Skin of body (tissue), 1 donor: ENCODE measurements at regions not wholly inside any gene's neighbourhood (a gene's known extent, or its start where the extent isn't known, plus 50 kb on each side); places are given as distances from the start of the nearest gene placed in this dataset.
A peak's percentile ranks its signal among the peaks of the same experiment; 100 is the strongest.
"Not testable (repeated sequence)": the region's sequence is repeated elsewhere in the genome, so short reads cannot be mapped to it uniquely, and the experiment has no call there.

ENCODE experiments used
- DNase-seq: peaks from one replicate; lab custom pipeline; 2025; lab: John Stamatoyannopoulos, UW

DNA sequence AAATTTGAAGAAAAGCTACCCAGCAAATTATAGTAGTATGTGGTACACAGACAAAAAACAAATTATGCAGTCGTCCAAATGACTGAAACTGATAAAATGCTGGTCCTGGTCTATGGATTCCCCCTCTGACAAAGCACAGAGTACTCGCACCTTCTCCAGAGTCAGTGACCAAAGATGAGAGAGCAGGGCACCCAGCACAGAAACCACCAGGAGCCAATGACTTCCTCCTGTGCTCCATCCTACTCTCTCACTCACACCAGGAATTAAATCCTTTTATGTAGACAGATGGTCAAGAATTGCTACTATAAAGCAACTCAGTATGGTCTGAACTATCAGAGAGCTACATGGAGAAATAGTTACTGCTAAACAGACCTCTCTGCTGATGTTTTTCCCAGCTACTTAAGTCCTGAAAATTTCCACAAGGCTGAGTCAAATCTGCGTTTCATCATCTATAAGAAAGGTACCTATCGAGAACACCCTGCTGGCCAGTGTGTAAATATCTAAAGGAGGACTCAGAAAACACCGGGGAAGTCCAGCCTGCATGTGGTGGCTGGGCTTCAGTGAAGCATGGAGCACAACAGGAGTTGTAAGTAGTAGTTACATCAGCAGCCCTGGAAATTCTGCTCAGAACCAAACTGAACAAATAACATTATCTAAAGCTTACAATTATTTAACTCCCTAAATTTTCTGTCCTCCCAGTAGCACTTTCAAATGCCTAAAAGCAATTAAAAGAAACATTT is 84.5 kb upstream of the FBXO28 start:
- DNase-seq: not testable (repeated sequence)

DNA sequence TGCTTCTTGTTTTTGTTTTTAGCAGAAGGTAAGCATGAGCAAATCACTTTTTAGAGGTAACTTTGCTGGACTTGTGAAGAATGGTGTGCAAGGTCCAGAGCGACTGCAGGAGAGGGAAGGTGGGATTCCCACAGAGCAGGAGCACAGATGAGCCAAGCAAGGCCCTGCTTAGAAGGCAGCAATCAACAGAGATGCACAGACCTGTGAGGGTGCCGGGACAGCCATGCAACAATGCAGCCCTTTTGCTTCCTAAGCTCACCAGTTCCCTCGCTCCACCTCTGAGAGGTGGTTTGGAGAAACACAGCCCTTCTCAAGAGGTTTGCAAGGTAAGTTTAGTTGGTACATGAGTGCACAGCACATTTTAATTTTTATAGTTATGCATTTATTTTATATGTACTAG is 85.1 kb upstream of the FBXO28 start:
- DNase-seq: not testable (repeated sequence)

DNA sequence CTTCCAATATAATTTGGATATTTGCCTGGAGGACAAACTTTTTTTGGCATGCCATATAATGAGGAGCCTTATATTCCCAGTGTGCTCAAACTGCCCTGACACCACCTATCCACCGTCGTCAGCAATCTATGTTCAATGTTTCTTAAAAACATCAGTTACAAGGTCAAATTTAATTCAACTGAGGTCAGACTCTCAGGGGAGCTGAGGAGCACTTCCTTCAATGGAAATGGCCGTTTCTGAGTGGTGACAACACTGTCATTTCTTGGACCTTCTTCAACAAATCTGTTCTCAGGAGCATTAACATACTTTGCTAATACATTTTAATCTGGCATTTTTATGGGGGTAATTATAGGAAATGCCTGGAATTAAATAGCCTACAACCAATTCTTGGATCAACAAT is 90.8 kb upstream of the FBXO28 start:
- DNase-seq: not testable (repeated sequence)

DNA sequence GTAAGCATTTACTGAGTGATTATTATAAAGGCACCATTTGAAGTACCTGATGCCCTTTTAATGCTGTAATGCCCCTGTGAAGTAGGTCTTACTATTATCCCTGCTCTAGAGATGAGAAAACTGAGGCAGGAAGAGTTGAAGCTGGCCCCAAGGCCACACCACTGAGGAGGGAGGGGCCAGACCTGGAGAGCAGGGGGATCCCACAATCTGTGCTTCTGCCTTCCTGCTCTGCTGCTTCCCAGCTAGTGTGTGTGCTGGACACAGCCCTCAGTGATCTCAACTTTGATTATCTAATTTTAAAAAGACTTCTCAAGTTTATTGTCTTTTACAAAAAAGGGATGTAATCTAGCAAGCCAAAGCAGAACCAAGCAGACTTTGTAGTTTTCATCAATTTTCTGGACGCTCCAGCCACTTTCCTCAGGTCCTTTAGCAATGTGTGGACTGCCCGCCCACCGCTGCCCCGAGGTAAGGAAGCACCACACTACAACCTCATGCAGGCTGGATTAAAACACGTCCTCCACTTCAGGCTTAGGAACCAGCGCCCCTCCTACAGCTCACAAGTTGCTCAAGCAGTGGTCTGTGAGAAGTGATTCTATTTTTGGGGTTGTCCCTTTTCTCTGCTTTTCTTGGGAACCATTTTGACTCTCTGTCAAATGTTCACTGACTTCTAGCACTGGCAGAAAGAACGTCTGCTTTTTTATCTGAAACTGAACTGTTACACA is 91.5 kb upstream of the FBXO28 start:
- not testable (repeated sequence) for DNase-seq

DNA sequence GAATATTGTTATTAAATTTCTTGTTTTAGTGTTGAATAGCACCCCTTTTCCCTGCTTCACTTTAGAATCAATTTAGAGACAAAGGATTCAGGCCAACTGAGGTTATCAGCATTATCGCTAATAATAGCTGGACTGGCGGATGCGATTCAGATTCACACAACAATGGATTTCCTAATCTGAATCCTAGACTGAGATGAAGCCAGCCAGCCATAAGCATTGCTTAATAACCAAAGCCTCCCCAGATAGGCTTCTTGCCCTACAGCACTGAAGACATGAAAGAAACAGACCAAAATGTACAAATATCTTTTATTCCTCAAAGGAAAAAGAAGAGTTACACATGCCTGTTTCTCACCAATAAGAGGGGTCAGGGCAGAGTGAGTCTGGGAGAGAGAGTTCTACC is 94.0 kb upstream of the FBXO28 start:
- DNase-seq: not testable (repeated sequence)

DNA sequence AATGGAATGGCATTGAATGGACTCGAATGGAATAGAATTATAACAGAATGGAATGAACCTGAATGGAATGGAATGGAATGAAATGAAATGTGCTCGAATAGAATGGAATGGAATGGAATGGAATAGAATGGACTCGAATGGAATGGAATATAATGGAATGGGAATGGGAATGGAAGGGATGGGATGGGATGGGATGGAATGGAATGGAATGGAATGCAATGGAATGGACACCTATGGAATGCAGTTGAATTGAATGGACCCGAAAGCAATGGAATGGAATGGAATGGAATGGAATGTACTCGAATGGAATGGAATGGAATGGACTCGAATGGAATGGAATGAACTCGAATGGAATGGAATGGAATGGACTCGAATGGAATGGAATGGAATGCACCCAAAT is 98.1 kb upstream of the FBXO28 start:
- DNase-seq: not testable (repeated sequence)

DNA sequence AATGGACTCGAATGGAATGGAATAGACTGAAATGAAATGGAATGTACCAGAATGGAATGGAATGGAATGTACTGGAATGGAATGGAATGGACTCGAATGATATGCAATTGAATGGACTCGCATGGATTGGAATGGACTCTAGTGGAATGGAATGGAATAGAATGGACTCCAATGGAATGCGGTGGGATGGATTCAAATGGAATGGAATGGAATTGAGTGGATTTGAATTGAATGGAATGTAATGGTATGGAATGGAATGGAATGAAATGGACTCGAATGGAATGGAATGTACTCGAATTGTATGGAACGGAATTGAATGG is 99.6 kb upstream of the FBXO28 start:
- DNase-seq: no peak

DNA sequence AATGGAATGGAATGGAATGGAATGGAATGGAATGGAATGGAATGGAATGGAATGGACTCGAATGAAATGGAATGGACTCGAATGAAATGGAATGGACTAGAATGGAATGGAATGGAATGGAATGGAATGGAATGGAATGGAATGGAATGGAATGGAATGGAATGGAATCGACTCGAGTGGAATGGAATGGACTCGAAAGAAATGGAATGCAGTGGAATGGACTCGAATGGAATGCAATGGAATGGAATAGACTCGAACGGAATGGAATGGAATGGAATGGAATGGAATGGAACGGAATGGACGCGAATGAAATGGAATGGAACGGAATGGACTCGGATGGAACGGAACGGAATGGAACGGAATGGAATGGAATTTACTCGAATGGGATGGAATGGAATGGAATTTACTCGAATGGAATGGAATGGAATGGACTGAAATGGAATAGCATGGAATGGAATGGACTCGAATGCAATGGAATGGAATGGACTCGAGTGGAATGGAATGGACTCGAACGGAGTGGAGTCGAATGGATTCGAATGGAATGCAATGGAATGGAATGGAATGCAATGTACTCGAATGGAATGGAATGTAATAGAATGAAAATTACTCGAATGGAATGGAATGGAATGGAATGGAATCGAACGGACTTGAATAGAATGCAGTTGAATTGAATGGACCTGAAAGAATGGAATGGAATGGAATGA is 100.1 kb upstream of the FBXO28 start:
- DNase-seq: not testable (repeated sequence)

DNA sequence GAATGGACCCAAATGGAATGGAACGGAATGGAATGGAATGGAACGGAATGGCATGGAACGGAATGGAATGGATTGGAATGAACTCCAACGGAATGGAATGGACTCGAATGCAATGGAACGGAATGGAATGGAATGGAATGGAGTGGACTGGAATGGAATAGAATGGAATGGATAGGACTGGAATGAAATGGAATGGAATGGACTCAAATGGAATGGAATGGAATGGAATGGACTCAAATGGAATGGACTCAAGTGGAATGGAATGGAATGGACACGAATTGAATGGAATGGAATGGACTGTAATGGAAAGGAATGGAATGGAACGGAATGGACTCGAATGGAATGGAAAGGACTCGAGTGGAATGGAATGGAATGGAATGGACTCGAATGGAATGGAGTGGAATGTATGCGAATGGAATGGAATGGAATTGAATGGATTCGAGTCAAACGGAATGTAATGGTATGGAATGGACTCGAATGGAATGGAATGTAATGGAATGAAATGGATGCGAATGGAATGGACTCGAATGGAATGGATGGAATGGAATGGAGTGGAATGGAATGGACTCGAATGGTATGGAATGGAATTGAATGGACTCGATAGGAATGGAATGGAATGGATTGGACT is 101.0 kb upstream of the FBXO28 start:
- not testable (repeated sequence) for DNase-seq

DNA sequence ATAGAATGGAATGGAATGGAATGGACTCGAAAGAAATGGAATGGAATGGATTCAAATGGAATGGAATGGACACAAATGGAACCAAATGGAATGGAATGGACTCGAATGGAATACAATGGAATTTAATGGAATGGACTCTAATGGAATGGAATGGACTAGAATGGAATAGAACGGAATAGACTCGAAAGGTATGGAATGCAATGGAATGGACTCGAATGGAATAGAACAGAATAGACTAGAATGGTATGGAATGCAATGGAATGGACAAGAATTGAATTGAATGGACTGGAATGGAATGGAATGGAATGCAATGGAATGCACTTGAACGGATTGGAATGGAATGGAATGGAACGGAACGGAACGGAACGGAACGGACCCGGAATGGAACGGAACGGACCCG is 101.7 kb upstream of the FBXO28 start:
- DNase-seq: not testable (repeated sequence)

DNA sequence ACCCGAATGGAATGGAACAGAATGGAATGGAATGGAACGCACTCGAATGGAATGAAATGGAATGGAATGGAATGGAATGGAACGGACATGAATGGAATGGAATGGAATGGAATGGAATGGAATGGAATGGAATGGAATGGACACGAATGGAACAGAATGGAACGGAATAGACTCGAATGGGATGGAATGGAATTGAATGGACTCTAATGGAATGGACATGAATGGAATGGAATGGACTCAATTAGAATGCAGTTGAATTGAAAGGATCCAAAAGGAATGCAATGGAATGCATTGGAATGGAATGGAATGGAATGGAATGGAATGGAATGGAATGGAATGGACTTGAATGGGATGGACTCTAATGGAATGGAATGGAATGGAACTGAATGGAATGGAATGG is 102.2 kb upstream of the FBXO28 start:
- not testable (repeated sequence) for DNase-seq

DNA sequence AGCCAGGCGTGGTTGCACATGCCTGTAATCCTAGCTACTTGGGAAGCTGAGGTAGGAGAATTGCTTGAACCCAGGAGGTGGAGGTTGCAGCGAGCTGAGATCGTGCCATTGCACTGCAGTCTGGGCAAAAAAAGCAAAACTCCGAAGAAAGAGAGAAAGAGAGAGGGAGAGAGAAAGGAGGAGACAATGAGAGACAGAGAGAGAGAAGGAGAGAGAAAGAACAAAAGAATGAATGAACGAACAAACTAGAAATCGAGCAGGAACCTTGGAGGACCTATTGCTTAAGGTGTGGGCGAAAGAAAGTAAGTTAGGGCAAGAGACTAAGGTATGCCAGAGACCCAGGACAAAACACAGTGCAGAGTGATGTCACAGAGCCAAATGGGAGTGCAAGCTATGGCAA is 102.8 kb upstream of the FBXO28 start:
- DNase-seq: not testable (repeated sequence)

DNA sequence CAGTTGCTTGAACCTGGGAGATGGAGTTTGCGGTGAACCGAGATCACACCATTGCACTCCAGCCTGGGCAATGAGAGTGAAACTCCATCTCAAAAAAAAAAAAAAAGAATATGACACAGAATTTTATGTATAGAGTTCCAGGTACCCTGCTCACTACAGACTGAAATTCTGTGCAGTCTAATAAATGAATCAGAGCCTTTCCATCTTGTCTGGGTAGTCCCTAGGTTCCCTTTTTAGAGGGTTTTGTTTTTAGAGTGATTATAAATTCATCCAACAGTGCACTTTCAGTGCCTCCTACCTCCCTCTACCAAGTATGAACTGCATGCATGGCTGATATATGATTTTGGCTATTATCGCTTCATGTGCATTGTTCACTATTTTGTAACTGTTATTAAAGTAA is 107.9 kb upstream of the FBXO28 start:
- not testable (repeated sequence) for DNase-seq

DNA sequence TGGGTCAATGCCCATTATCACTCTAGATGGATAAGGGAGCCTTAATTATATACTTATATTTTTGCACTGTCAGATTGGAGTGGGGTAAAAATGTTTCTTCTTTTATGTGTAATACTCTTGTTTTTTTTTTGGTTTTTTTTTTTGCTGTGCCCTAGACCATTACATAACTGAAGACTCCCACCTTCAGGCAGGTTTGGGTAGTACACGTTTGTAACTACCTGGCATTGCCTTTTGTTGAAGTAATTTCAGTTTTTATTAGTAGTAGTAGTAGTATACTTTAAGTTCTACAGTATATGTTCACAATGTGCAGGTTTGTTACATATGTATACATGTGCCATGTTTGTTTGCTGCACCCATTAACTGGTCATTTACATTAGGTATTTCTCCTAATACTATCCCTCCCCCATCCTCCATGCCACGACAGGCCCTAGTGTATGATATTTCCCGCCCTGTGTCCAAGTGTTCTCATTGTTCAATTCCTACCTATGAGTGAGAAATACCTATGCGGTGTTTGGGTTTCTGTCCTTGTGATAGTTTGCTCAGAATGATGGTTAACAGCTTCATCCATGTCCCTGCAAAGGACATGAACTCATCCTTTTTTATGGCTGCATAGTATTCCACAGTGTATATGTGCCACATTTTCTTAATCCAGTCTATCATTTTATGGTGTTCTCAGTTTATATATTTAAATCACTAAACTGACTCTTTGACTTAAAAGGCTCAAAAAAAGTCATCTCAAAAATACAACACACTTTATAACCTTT is 109.2 kb upstream of the FBXO28 start:
- not testable (repeated sequence) for DNase-seq

DNA sequence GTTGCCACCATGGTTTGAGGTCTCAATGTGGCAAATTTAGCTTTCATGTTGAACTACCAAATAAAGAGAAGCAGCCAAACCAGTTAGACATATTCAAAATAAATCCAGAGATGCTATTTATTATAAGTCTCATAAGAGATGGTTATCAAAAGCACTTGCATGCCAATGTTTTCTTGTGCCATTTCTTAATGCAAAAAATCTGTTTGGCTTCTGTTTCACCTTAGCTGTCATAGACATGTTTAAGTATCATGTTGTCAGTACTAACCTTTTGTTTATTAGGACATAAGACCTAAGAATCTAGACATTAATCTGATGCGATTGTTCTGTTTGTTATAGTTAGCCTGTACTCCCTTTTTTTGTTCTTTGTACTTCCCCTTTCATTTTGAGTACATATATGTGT is 110.0 kb upstream of the FBXO28 start:
- not testable (repeated sequence) for DNase-seq

DNA sequence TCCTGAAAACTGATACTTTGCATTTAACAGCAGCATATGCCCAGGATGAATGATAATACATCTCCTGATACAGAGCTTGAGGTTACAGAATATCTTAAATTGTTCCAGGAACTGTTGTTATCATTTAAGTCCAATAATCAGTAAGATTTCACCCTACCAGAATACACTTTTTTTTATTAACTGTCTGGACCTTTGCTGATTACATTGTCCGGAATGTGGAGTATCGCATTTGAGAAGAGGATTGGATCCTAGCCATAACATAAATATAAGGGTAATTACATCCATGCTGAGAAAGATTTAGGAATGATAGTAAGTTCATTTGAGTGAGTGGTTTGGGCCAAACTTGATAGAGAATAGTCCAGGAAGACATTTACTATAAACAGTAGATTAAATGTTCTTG is 112.2 kb upstream of the FBXO28 start:
- not testable (repeated sequence) for DNase-seq

DNA sequence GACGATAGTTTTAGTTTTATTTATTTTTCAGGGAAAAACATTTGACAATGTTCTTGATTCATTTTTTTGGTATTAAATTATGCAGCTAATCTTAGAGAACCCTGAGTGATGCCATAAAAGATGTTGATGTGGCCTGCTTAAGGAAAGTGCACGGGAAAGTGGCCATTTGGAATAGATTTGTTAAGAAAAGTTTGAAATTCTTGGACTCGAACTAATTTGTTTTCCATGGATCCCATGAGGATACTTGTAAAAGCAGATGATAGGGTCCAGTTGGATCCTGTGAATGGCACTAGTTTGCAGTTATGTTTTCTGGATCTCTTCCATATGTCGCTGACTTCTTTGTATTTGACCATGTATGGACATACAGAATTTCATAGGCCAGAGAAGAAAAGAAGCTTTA is 114.2 kb upstream of the FBXO28 start:
- DNase-seq: not testable (repeated sequence)

DNA sequence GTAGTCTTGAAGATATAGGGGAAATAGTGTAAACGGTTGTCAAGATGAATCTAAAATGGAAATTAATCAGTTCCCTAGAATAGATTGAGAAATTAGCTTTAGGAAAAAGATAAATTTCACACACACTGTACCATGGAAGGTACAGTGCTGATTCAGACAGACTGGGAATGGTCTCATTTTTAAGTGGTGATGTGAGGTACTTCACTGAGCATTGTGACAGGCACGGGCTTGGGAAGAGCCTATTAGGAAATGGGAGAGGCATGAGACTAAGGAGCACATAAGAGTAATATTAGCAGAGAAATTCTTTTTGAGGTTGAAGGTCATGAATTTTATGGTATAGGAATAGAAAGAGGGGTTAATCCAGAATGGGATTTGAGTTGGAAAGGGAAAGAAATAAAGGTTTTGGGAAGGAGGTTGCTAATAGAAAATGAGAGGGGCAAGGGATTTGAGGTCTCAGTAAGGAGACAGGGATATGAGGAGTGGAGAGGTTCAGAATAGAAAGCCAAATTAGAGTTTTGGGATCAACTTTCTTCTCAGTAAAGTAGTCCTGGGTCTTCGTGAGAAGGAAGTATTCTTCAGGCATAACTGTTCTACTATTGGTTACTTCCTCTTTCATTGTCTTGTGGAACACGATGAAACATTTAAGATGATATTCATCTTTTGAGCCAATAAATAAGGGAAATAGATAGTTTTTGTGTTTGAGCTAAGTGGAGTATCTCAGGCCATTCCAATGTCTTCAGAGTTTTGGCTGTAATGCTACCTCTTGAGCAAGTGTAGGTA is 115.0 kb upstream of the FBXO28 start:
- not testable (repeated sequence) for DNase-seq

DNA sequence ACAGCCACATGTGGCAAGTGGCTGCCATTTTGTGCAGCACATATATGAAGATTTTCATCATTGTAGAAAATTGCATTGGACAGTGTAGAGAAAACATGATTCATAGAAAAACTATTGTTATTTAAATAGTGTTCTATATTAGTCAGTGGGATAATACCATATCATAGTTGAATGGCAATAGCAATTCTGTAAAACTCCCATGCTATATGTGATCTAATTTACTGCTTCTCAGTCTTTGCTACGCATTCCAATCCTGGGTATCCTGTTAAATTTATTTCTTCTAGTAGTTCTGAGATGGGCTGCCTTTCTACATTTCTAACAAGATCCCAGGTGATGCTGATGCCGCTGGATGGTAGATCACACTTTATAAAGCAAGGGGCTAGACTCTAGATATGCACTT is 117.5 kb upstream of the FBXO28 start:
- DNase-seq: not testable (repeated sequence)

DNA sequence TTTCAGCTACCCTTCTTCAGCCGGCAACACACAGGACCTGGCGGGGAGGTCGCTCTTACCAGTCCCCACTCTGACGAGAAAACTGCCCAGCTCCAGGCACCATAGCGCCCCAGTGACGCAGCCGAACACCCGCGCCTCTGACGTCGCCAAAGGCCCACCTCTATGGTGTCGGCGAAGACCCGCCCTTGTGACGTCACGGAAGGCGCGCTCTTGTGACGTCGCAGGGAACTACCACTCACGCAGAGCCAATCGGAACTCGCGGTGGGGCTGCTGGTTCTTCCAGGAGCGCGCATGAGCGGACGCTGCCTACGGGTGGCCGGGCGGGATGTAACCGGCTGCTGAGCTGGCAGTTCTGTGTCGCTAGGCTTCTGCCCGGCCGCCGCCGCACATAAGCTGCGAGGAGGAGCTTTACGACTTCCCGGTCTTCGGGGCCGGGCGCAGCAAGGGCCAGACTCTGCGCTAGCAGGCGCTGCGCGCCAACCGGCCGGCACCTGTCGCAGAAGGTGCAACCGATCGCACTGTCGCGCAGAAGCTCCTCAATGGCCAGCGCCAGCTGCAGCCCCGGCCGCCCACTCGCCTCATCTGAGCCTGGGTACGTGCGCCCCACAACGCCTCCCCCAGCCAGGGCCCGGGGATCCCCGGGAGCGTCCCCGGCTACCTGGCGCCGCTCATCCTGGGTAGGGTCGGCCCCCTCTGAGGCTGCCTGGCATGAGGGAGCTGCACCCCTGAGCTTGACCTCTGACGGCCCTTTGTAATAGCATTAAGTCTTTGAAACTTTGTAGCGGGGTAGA is 121.3 kb upstream of the FBXO28 start:
- peak; percentile 97 for DNase-seq
